ENCODE measurements at regions not wholly inside any gene's neighbourhood (a gene's known extent, or its start where the extent isn't known, plus 50 kb on each side); places are given as distances from the start of the nearest gene placed in this dataset.

GRCh38 chr12:108066583-108067577 is 62.2 kb upstream of the WSCD2 start:
- H3K36me3 Mint-ChIP-seq (ENCODE audit: low read depth): no peaks in the 10 kb centered on the region
- H3K4me3 Mint-ChIP-seq: no peak overlapping the region
- Histone ChIP-seq H3K9me3 (ENCODE audit: control insufficient read depth, low read length) (no peaks in the 10 kb centered on the region), H3K36me3 (ENCODE audit: control insufficient read depth, insufficient read depth, low read length) (no peaks in the 10 kb centered on the region), H3K4me3 (ENCODE audit: low read length) (no peak overlapping the region), H3K9ac (ENCODE audit: extremely low read depth, low read length, poor library complexity, severe bottlenecking) (no peak overlapping the region), H3K27ac (ENCODE audit: low read depth, low read length) (no peak overlapping the region), H3K27me3 (ENCODE audit: control insufficient read depth, insufficient read depth, low read length, poor library complexity, severe bottlenecking) (no peaks in the 10 kb centered on the region), H3K4me1 (ENCODE audit: control insufficient read depth, insufficient read depth, low read length) (no peaks in the 10 kb centered on the region)
- H3K4me1 Mint-ChIP-seq: no peaks in the 10 kb centered on the region
- DNase-seq: no peak
- no peaks in the 10 kb centered on the region for H3K9me3 Mint-ChIP-seq
- H3K27me3 Mint-ChIP-seq (ENCODE audit: insufficient read depth): peaks cover 6% of the 10 kb centered on the region
- TF ChIP-seq CTCF (conservative IDR thresholded peaks at IDR 0.05): no peak
- 77 to 81% methylated on average over 6 to 9 of the region's 9 CpGs for WGBS, 2 experiments (ENCODE audit: insufficient coverage in 1 of 2, insufficient read length in 1 of 2)
- no peak overlapping the region for H3K27ac Mint-ChIP-seq

GRCh38 chr12:108069651-108070165 is 59.4 kb upstream of the WSCD2 start:
- Histone ChIP-seq H3K4me3 (ENCODE audit: low read length) (no peak overlapping the region), H3K27ac (ENCODE audit: low read depth, low read length) (no peak overlapping the region), H3K36me3 (ENCODE audit: control insufficient read depth, insufficient read depth, low read length) (no peaks in the 10 kb centered on the region), H3K9me3 (ENCODE audit: control insufficient read depth, low read length) (no peaks in the 10 kb centered on the region), H3K9ac (ENCODE audit: extremely low read depth, low read length, poor library complexity, severe bottlenecking) (no peak overlapping the region), H3K27me3 (ENCODE audit: control insufficient read depth, insufficient read depth, low read length, poor library complexity, severe bottlenecking) (no peaks in the 10 kb centered on the region), H3K4me1 (ENCODE audit: control insufficient read depth, insufficient read depth, low read length) (no peaks in the 10 kb centered on the region)
- Mint-ChIP-seq H3K4me1 (no peaks in the 10 kb centered on the region), H3K27ac (no peak overlapping the region), H3K4me3 (no peak overlapping the region), H3K27me3 (ENCODE audit: insufficient read depth) (peaks cover 2% of the 10 kb centered on the region), H3K36me3 (ENCODE audit: low read depth) (no peaks in the 10 kb centered on the region), H3K9me3 (no peaks in the 10 kb centered on the region)
- peak; percentile 41 for TF ChIP-seq CTCF (conservative IDR thresholded peaks at IDR 0.05)
- peak; percentile 66 for DNase-seq
- 83 to 86% methylated on average over 2 to 4 of the region's 5 CpGs for WGBS, 2 experiments (ENCODE audit: insufficient coverage in 1 of 2, insufficient read length in 1 of 2)

- Histone ChIP-seq H3K9ac (ENCODE audit: extremely low read depth, low read length, poor library complexity, severe bottlenecking) (no peak overlapping the region), H3K4me1 (ENCODE audit: control insufficient read depth, insufficient read depth, low read length) (no peaks in the 10 kb centered on the region), H3K4me3 (ENCODE audit: low read length) (no peak overlapping the region), H3K27ac (ENCODE audit: low read depth, low read length) (no peak overlapping the region), H3K27me3 (ENCODE audit: control insufficient read depth, insufficient read depth, low read length, poor library complexity, severe bottlenecking) (peaks cover 5% of the 10 kb centered on the region), H3K9me3 (ENCODE audit: control insufficient read depth, low read length) (peaks cover 6% of the 10 kb centered on the region), H3K36me3 (ENCODE audit: control insufficient read depth, insufficient read depth, low read length) (no peaks in the 10 kb centered on the region)
- Mint-ChIP-seq H3K4me3 (no peak overlapping the region), H3K9me3 (no peaks in the 10 kb centered on the region), H3K36me3 (ENCODE audit: low read depth) (no peaks in the 10 kb centered on the region), H3K27ac (no peak overlapping the region), H3K27me3 (ENCODE audit: insufficient read depth) (peaks cover 12% of the 10 kb centered on the region), H3K4me1 (no peaks in the 10 kb centered on the region)
- 77 to 100% methylated on average over 1 to 3 of the region's 3 CpGs for WGBS, 2 experiments (ENCODE audit: insufficient coverage in 1 of 2, insufficient read length in 1 of 2)
- TF ChIP-seq CTCF (conservative IDR thresholded peaks at IDR 0.05): no peak
- DNase-seq: no peak
Measured at GRCh38 chr12:108075561-108075960, 53.5 kb upstream of the WSCD2 start.
